ENCODE measurements at regions not wholly inside any gene's neighbourhood (a gene's known extent, or its start where the extent isn't known, plus 50 kb on each side); places are given as distances from the start of the nearest gene placed in this dataset.

- TF ChIP-seq CTCF (IDR thresholded peaks at IDR 0.05; ENCODE audit: low read length): no peak
- TF ChIP-seq EZH2 (IDR thresholded peaks at IDR 0.05; ENCODE audit: borderline replicate concordance, low read length): no peak
Measured at GRCh38 chr13:50241479-50241878, 226.2 kb downstream of the KCNRG start.

Measured in OCI-LY1 (cell line).